Loucy (cell line): ENCODE measurements at regions not wholly inside any gene's neighbourhood (a gene's known extent, or its start where the extent isn't known, plus 50 kb on each side); places are given as distances from the start of the nearest gene placed in this dataset.

Source experiments
- H2AFZ ChIP-seq: fragments of 200-600 bp; sonication (generic); 2 replicates; pipeline ENCODE4 v1.6.0; 2016; ENCODE audit warnings: antibody characterized with exemption, mild to moderate bottlenecking, low read length, moderate library complexity
- H3F3A ChIP-seq: fragments of 200-600 bp; 2 replicates; pipeline ENCODE4 v1.6.0; 2016; ENCODE audit warnings: antibody characterized with exemption, low read depth, mild to moderate bottlenecking
- H3K27me3 ChIP-seq: fragments of 200-600 bp; sonication (generic); 2 replicates; pipeline ENCODE4 v1.6.1; 2014; ENCODE audit warnings: low read length, mild to moderate bottlenecking; ENCODE audit not compliant: insufficient read depth, poor library complexity, severe bottlenecking
- H3K36me3 ChIP-seq: fragments of 200-600 bp; sonication (generic); 2 replicates; pipeline ENCODE4 v1.6.1; 2016; ENCODE audit warnings: low read length; ENCODE audit not compliant: insufficient read depth
- H3K4me1 ChIP-seq: fragments of 200-600 bp; sonication (generic); 2 replicates; pipeline ENCODE4 v1.5.1; 2014; ENCODE audit warnings: low read length, mild to moderate bottlenecking; ENCODE audit not compliant: insufficient read depth, poor library complexity, severe bottlenecking
- H3K4me2 ChIP-seq: fragments of 200-600 bp; sonication (generic); 2 replicates; pipeline ENCODE4 v1.6.0; 2014; ENCODE audit warnings: antibody characterized with exemption, low read length, low read depth, mild to moderate bottlenecking; ENCODE audit not compliant: poor library complexity, severe bottlenecking
- H3K4me3 ChIP-seq: fragments of 200-600 bp; sonication (generic); 2 replicates; pipeline ENCODE4 v1.5.1; 2014; ENCODE audit warnings: low read length, mild to moderate bottlenecking, mixed read lengths; ENCODE audit not compliant: poor library complexity, severe bottlenecking
- H3K79me2 ChIP-seq: fragments of 200-600 bp; sonication (generic); 2 replicates; pipeline ENCODE4 v1.6.1; 2014; ENCODE audit warnings: low read length; ENCODE audit not compliant: insufficient read depth
- H3K9ac ChIP-seq: fragments of 200-600 bp; sonication (generic); 2 replicates; pipeline ENCODE4 v1.6.0; 2014; ENCODE audit warnings: mild to moderate bottlenecking, low read depth, low read length, moderate library complexity; ENCODE audit not compliant: poor library complexity, severe bottlenecking
- H3K9me2 ChIP-seq: fragments of 200-600 bp; sonication (generic); replicated peaks from 2 replicates; pipeline ENCODE4 v1.6.1; 2016; ENCODE audit warnings: low read depth, low read length, mixed read lengths
- H3K9me3 ChIP-seq: fragments of 200-600 bp; sonication (generic); 2 replicates; pipeline ENCODE4 v1.6.1; 2014; ENCODE audit warnings: mild to moderate bottlenecking, antibody characterized with exemption, low read length, low read depth; ENCODE audit not compliant: insufficient read depth
- H4K20me1 ChIP-seq: fragments of 200-600 bp; sonication (generic); 2 replicates; pipeline ENCODE4 v1.6.0; 2014; ENCODE audit warnings: antibody characterized with exemption, low read length, mild to moderate bottlenecking; ENCODE audit not compliant: insufficient read depth, poor library complexity, severe bottlenecking
- CTCF ChIP-seq: fragments of 200-600 bp; sonication (generic); conservative IDR thresholded peaks from 2 replicates; pipeline ENCODE4 v1.5.1; 2014; ENCODE audit warnings: mild to moderate bottlenecking, antibody characterized with exemption, low read length
- EZH2phosphoT487 ChIP-seq: fragments of 200-600 bp; IDR thresholded peaks from 2 replicates; pipeline ENCODE4 v1.6.1; 2018; ENCODE audit warnings: antibody characterized with exemption, mild to moderate bottlenecking, moderate library complexity, borderline replicate concordance

GRCh38 chr2:216575465-216575864 is 57.8 kb upstream of the IGFBP2 start:
- Histone ChIP-seq H3K4me2 (no peak overlapping the region), H3K4me1 (peaks cover 22% of the 10 kb centered on the region), H3K79me2 (no peaks in the 10 kb centered on the region), H3K9me3 (no peaks in the 10 kb centered on the region), H4K20me1 (no peaks in the 10 kb centered on the region), H3F3A (no peaks in the 10 kb centered on the region), H2AFZ (no peak overlapping the region), H3K4me3 (no peak overlapping the region), H3K36me3 (no peaks in the 10 kb centered on the region), H3K9ac (no peak overlapping the region), H3K27me3 (peaks cover 35% of the 10 kb centered on the region), H3K9me2 (no peaks in the 10 kb centered on the region)
- TF ChIP-seq CTCF (no peak), EZH2phosphoT487 (no peak)

DNA sequence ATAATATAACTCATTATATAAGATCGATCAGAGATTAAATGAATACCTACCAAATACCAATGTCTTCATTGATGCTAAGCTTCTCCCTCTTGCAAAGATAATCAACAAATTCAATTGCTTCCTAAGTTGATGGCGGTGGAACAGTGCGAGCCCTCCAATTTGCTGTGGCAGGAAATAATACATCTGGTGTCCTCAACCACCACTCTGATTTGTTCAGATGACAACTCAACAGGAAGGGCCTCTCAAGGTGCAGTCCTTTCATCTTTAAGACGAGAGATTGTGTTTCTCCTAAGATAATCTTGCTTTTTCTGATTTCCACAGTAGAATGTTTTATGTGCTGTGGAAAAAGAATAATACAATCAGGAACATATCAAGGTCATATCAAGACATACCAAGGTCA is 56.6 kb upstream of the IGFBP2 start:
- H3K4me1 ChIP-seq: peaks cover 22% of the 10 kb centered on the region
- H3K36me3 ChIP-seq: no peaks in the 10 kb centered on the region
- TF ChIP-seq EZH2phosphoT487: no peak
- no peak for TF ChIP-seq CTCF
- no peaks in the 10 kb centered on the region for H3K79me2 ChIP-seq
- no peaks in the 10 kb centered on the region for H3K9me3 ChIP-seq
- H3K4me3 ChIP-seq: no peak overlapping the region
- no peaks in the 10 kb centered on the region for H3K9me2 ChIP-seq
- H3K27me3 ChIP-seq: peaks cover 47% of the 10 kb centered on the region
- H4K20me1 ChIP-seq: no peaks in the 10 kb centered on the region
- no peak overlapping the region for H3K9ac ChIP-seq
- no peaks in the 10 kb centered on the region for H3F3A ChIP-seq
- H3K4me2 ChIP-seq: no peak overlapping the region
- H2AFZ ChIP-seq: no peak overlapping the region

- no peaks in the 10 kb centered on the region for H3K9me3 ChIP-seq
- H3K4me1 ChIP-seq: peaks cover 22% of the 10 kb centered on the region
- H2AFZ ChIP-seq: no peak overlapping the region
- TF ChIP-seq EZH2phosphoT487 (no peak), CTCF (no peak)
- no peaks in the 10 kb centered on the region for H3K36me3 ChIP-seq
- peaks cover 54% of the 10 kb centered on the region for H3K27me3 ChIP-seq
- no peak overlapping the region for H3K4me2 ChIP-seq
- H3K79me2 ChIP-seq: no peaks in the 10 kb centered on the region
- no peak overlapping the region for H3K9ac ChIP-seq
- no peaks in the 10 kb centered on the region for H4K20me1 ChIP-seq
- H3F3A ChIP-seq: no peaks in the 10 kb centered on the region
- no peak overlapping the region for H3K4me3 ChIP-seq
- H3K9me2 ChIP-seq: no peaks in the 10 kb centered on the region
Observed at GRCh38 chr2:216578325-216578724, 54.9 kb upstream of the IGFBP2 start.
